ENCODE measurements at regions not wholly inside any gene's neighbourhood (a gene's known extent, or its start where the extent isn't known, plus 50 kb on each side); places are given as distances from the start of the nearest gene placed in this dataset.

- CTCF ChIA-PET: no interaction called here
Measured at GRCh38 chr14:21960636-21961035, 287.0 kb upstream of the OR4E1 start.

GRCh38 chr14:21941885-21942284 is 268.3 kb upstream of the OR4E1 start:
- H3K9ac ChIP-seq (ENCODE audit: low read length): no peak overlapping the region
- H3K4me3 ChIP-seq (ENCODE audit: low read length): no peak overlapping the region
- intact Hi-C loops (cut with micrococcal nuclease): no loop called here
- no peak overlapping the region for H3K4me2 ChIP-seq (ENCODE audit: low read length)
- TF ChIP-seq CTCF (conservative IDR thresholded peaks at IDR 0.05; ENCODE audit: low read depth, low read length): no peak
- no peak for TF ChIP-seq EZH2phosphoT487 (IDR thresholded peaks at IDR 0.05; ENCODE audit: borderline replicate concordance, low read length)
- TF ChIP-seq EZH2 (IDR thresholded peaks at IDR 0.05; ENCODE audit: low read length, unreplicated experiment): no peak
- no peaks in the 10 kb centered on the region for H3K4me1 ChIP-seq (ENCODE audit: insufficient read depth, low read length)
- no peak overlapping the region for H3K27ac ChIP-seq (ENCODE audit: low read length)
- no peak for DNase-seq
- no peaks in the 10 kb centered on the region for H3K79me2 ChIP-seq (ENCODE audit: low read length)
- no peaks in the 10 kb centered on the region for H4K20me1 ChIP-seq (ENCODE audit: low read length)
- H3K9me3 ChIP-seq (ENCODE audit: low read length): no peaks in the 10 kb centered on the region
- POLR2A ChIA-PET (ENCODE audit: unreplicated experiment): no interaction called here
- H3F3A ChIP-seq (ENCODE audit: low read length, unreplicated experiment): no peaks in the 10 kb centered on the region
- no TSS peak for BruUV-seq (replicated peaks)
- CTCF ChIA-PET: no interaction called here
- H3K27me3 ChIP-seq (ENCODE audit: low read length): peaks cover 52% of the 10 kb centered on the region
- H2AFZ ChIP-seq (ENCODE audit: low read length): no peak overlapping the region
- no peaks in the 10 kb centered on the region for H3K9me2 ChIP-seq (replicated peaks; ENCODE audit: low read length)
- no peak for ATAC-seq
- no peaks in the 10 kb centered on the region for H3K36me3 ChIP-seq (ENCODE audit: low read depth, low read length)

More at GRCh38 chr14:21960636-21961035, 287.0 kb upstream of the OR4E1 start:
- no peak overlapping the region for H2AFZ ChIP-seq (ENCODE audit: low read length)
- H3K4me1 ChIP-seq (ENCODE audit: insufficient read depth, low read length): no peaks in the 10 kb centered on the region
- H3K9ac ChIP-seq (ENCODE audit: low read length): no peak overlapping the region
- no peak overlapping the region for H3K27ac ChIP-seq (ENCODE audit: low read length)
- no peak for TF ChIP-seq EZH2 (IDR thresholded peaks at IDR 0.05; ENCODE audit: low read length, unreplicated experiment)
- no peak for TF ChIP-seq EZH2phosphoT487 (IDR thresholded peaks at IDR 0.05; ENCODE audit: borderline replicate concordance, low read length)
- TF ChIP-seq CTCF (conservative IDR thresholded peaks at IDR 0.05; ENCODE audit: low read depth, low read length): no peak
- H4K20me1 ChIP-seq (ENCODE audit: low read length): no peaks in the 10 kb centered on the region
- H3F3A ChIP-seq (ENCODE audit: low read length, unreplicated experiment): no peaks in the 10 kb centered on the region
- H3K36me3 ChIP-seq (ENCODE audit: low read depth, low read length): no peaks in the 10 kb centered on the region
- intact Hi-C loops (cut with micrococcal nuclease): no loop called here
- no peak overlapping the region for H3K4me2 ChIP-seq (ENCODE audit: low read length)
- ATAC-seq (no peak), DNase-seq (no peak)
- peaks cover 11% of the 10 kb centered on the region; the same call in 1 of the 2 replicates for H3K27me3 ChIP-seq (ENCODE audit: low read length)
- POLR2A ChIA-PET (ENCODE audit: unreplicated experiment): no interaction called here
- H3K79me2 ChIP-seq (ENCODE audit: low read length): no peaks in the 10 kb centered on the region
- BruUV-seq (replicated peaks): no TSS peak
- no peak overlapping the region for H3K4me3 ChIP-seq (ENCODE audit: low read length)
- no peaks in the 10 kb centered on the region for H3K9me3 ChIP-seq (ENCODE audit: low read length)
- no peaks in the 10 kb centered on the region for H3K9me2 ChIP-seq (replicated peaks; ENCODE audit: low read length)

- intact Hi-C loops (cut with micrococcal nuclease): no loop called here
- Histone ChIP-seq H3K4me2 (ENCODE audit: low read length) (no peak overlapping the region), H4K20me1 (ENCODE audit: low read length) (no peaks in the 10 kb centered on the region), H3K9me2 (replicated peaks; ENCODE audit: low read length) (no peaks in the 10 kb centered on the region), H3F3A (ENCODE audit: low read length, unreplicated experiment) (no peaks in the 10 kb centered on the region), H3K27me3 (ENCODE audit: low read length) (peaks cover 50% of the 10 kb centered on the region), H3K9ac (ENCODE audit: low read length) (no peak overlapping the region), H3K27ac (ENCODE audit: low read length) (no peak overlapping the region), H3K9me3 (ENCODE audit: low read length) (no peaks in the 10 kb centered on the region), H3K36me3 (ENCODE audit: low read depth, low read length) (no peaks in the 10 kb centered on the region), H2AFZ (ENCODE audit: low read length) (no peak overlapping the region), H3K4me3 (ENCODE audit: low read length) (no peak overlapping the region), H3K79me2 (ENCODE audit: low read length) (no peaks in the 10 kb centered on the region), H3K4me1 (ENCODE audit: insufficient read depth, low read length) (no peaks in the 10 kb centered on the region)
- no TSS peak for BruUV-seq (replicated peaks)
- CTCF ChIA-PET: no interaction called here
- peak; percentile 45 for DNase-seq
- peak; percentile 71 for TF ChIP-seq CTCF (conservative IDR thresholded peaks at IDR 0.05; ENCODE audit: low read depth, low read length)
- no peak for TF ChIP-seq EZH2 (IDR thresholded peaks at IDR 0.05; ENCODE audit: low read length, unreplicated experiment)
- TF ChIP-seq EZH2phosphoT487 (IDR thresholded peaks at IDR 0.05; ENCODE audit: borderline replicate concordance, low read length): no peak
- POLR2A ChIA-PET (ENCODE audit: unreplicated experiment): no interaction called here
- ATAC-seq: no peak
Measured at GRCh38 chr14:21940887-21941856, 267.6 kb upstream of the OR4E1 start.
